ENCODE measurements at regions not wholly inside any gene's neighbourhood (a gene's known extent, or its start where the extent isn't known, plus 50 kb on each side); places are given as distances from the start of the nearest gene placed in this dataset.
"Not testable (repeated sequence)": the region's sequence is repeated elsewhere in the genome, so short reads cannot be mapped to it uniquely, and the experiment has no call there.

- no peak for DNase-seq (ENCODE audit: low read depth)
Measured at GRCh38 chr2:138942466-138942865, 162.3 kb upstream of the NXPH2 start.

GRCh38 chr2:138931284-138932256 lies 151.4 kb upstream of the NXPH2 start:
- DNase-seq (ENCODE audit: low read depth): no peak

GRCh38 chr2:138930571-138930970 lies 150.4 kb upstream of the NXPH2 start:
- no peak for DNase-seq (ENCODE audit: low read depth)

- no peak for DNase-seq (ENCODE audit: low read depth)
Measured at GRCh38 chr2:138928374-138929021, 148.3 kb upstream of the NXPH2 start.

GRCh38 chr2:138922973-138923563 lies 142.9 kb upstream of the NXPH2 start:
- DNase-seq (ENCODE audit: low read depth): no peak

- no peak for DNase-seq (ENCODE audit: low read depth)
Measured at GRCh38 chr2:138919120-138919747, 139.0 kb upstream of the NXPH2 start.

- no peak for DNase-seq (ENCODE audit: low read depth)
Measured at GRCh38 chr2:138910427-138910826, 130.2 kb upstream of the NXPH2 start.

- DNase-seq (ENCODE audit: low read depth): no peak
Measured at GRCh38 chr2:138906549-138906948, 126.4 kb upstream of the NXPH2 start.

- no peak for DNase-seq (ENCODE audit: low read depth)
Measured at GRCh38 chr2:138902239-138902871, 122.2 kb upstream of the NXPH2 start.

- DNase-seq (ENCODE audit: low read depth): no peak
Measured at GRCh38 chr2:138901530-138901929, 121.3 kb upstream of the NXPH2 start.

- no peak for DNase-seq (ENCODE audit: low read depth)
Measured at GRCh38 chr2:138898855-138899254, 118.7 kb upstream of the NXPH2 start.

GRCh38 chr2:138897274-138897673 lies 117.1 kb upstream of the NXPH2 start:
- DNase-seq (ENCODE audit: low read depth): no peak

GRCh38 chr2:138893746-138894145 lies 113.6 kb upstream of the NXPH2 start:
- no peak for DNase-seq (ENCODE audit: low read depth)

- DNase-seq (ENCODE audit: low read depth): no peak
Measured at GRCh38 chr2:138881126-138881525, 100.9 kb upstream of the NXPH2 start.

GRCh38 chr2:138879931-138880330 lies 99.7 kb upstream of the NXPH2 start:
- DNase-seq (ENCODE audit: low read depth): no peak

GRCh38 chr2:138877421-138877820 lies 97.2 kb upstream of the NXPH2 start:
- DNase-seq (ENCODE audit: low read depth): no peak

GRCh38 chr2:138874251-138874650 lies 94.1 kb upstream of the NXPH2 start:
- DNase-seq (ENCODE audit: low read depth): no peak

- DNase-seq (ENCODE audit: low read depth): not testable (repeated sequence)
Measured at GRCh38 chr2:138872116-138872515, 91.9 kb upstream of the NXPH2 start.

- DNase-seq (ENCODE audit: low read depth): no peak
Measured at GRCh38 chr2:138871312-138871711, 91.1 kb upstream of the NXPH2 start.

- DNase-seq (ENCODE audit: low read depth): no peak
Measured at GRCh38 chr2:138867341-138867740, 87.2 kb upstream of the NXPH2 start.

- no peak for DNase-seq (ENCODE audit: low read depth)
Measured at GRCh38 chr2:138866797-138867196, 86.6 kb upstream of the NXPH2 start.

- no peak for DNase-seq (ENCODE audit: low read depth)
Measured at GRCh38 chr2:138853761-138854160, 73.6 kb upstream of the NXPH2 start.
